ENCODE measurements at regions not wholly inside any gene's neighbourhood (a gene's known extent, or its start where the extent isn't known, plus 50 kb on each side); places are given as distances from the start of the nearest gene placed in this dataset.

GRCh38 chr3:153925841-153926514 is 195.2 kb upstream of the ARHGEF26 start:
- no peak for TF ChIP-seq CTCF (IDR thresholded peaks at IDR 0.05; ENCODE audit: low read depth, low read length)
- TF ChIP-seq EZH2phosphoT487 (IDR thresholded peaks at IDR 0.05; ENCODE audit: low read depth), result no peak
